ENCODE measurements at regions not wholly inside any gene's neighbourhood (a gene's known extent, or its start where the extent isn't known, plus 50 kb on each side); places are given as distances from the start of the nearest gene placed in this dataset.
"Not testable (repeated sequence)": the region's sequence is repeated elsewhere in the genome, so short reads cannot be mapped to it uniquely, and the experiment has no call there.

- DNase-seq (ENCODE audit: low read depth, low spot score) (no peak), ATAC-seq (no peak), FAIRE-seq (no peak)
- intact Hi-C loops (cut with micrococcal nuclease; ENCODE audit: unreplicated experiment) = no loop called here
- Histone ChIP-seq H3K4me2 (ENCODE audit: control insufficient read depth, insufficient read depth) (no peak overlapping the region), H3K27ac (ENCODE audit: control insufficient read depth, insufficient read depth) (no peak overlapping the region), H2AFZ (ENCODE audit: control insufficient read depth, low read depth, low read length) (no peak overlapping the region), H4K20me1 (ENCODE audit: control insufficient read depth, insufficient read depth) (no peaks in the 10 kb centered on the region; the same call in 1 of the 2 replicates), H3K27me3 (replicated peaks in 1 of 2; ENCODE audit: control insufficient read depth in 2 of 2, insufficient read depth in 2 of 2, low read length in 1 of 2) (peaks cover 0 to 2% of the 10 kb centered on the region in 2 experiments; a peak in 2 of 4 replicates), H3K36me3 (ENCODE audit: control insufficient read depth in 2 of 2, insufficient read depth in 2 of 2, low read length in 1 of 2) (no peaks in the 10 kb centered on the region), H3K4me3 (no peak overlapping the region), H3K4me1 (ENCODE audit: control insufficient read depth, insufficient read depth, low read length) (no peaks in the 10 kb centered on the region), H3K9ac (ENCODE audit: control insufficient read depth, insufficient read depth, low read length) (no peak overlapping the region), H3K9me3 (replicated peaks; ENCODE audit: control insufficient read depth, insufficient read depth, low read length) (no peaks in the 10 kb centered on the region; the same call in 1 of the 3 replicates), H3K79me2 (ENCODE audit: control insufficient read depth, insufficient read depth, low read length) (no peaks in the 10 kb centered on the region)
- ChIA-PET RAD21 (ENCODE audit: unreplicated experiment) (no interaction called here), POLR2A (no interaction called here), CTCF (interaction anchor here (0.9 to 1.2 kb wide), 2 partner anchors 13 to 17 kb away, joined by 3 read pairs; no protein-coding TSS in a partner anchor), SMC1A (ENCODE audit: uncharacterized antibody, unreplicated experiment) (interaction anchor here (0.6 kb wide), 1 partner anchor 27 kb away, joined by 3 read pairs; no protein-coding TSS in a partner anchor)
- no TSS peak for BruUV-seq (replicated peaks)
- in situ Hi-C loops (cut with MboI) = no loop called here
- WGBS (ENCODE audit: insufficient coverage, insufficient replicate concordance, low lambda C conversion rate, missing lambda C conversion rate) = 14% methylated on average over 2 of the region's 2 CpGs
- TF ChIP-seq SMC3 (IDR thresholded peaks at IDR 0.05; ENCODE audit: borderline replicate concordance, low read length) (no peak), PAX8 (IDR thresholded peaks at IDR 0.05) (no peak), ZNF622 (IDR thresholded peaks at IDR 0.05) (no peak), CEBPB (IDR thresholded peaks at IDR 0.05; ENCODE audit: borderline replicate concordance in 1 of 2, low read depth in 2 of 2, low read length in 2 of 2) (no peak), FOXK2 (IDR thresholded peaks at IDR 0.05) (no peak), CBX3 (IDR thresholded peaks at IDR 0.05; ENCODE audit: borderline replicate concordance, low read depth) (no peak), LARP7 (IDR thresholded peaks at IDR 0.05) (no peak), BCL3 (IDR thresholded peaks at IDR 0.05; ENCODE audit: borderline replicate concordance, insufficient read depth, low read depth, low read length, poor library complexity, severe bottlenecking) (no peak), BCL11A (IDR thresholded peaks at IDR 0.05; ENCODE audit: low read depth, low read length) (no peak), TAF1 (IDR thresholded peaks at IDR 0.05; ENCODE audit: borderline replicate concordance, low read depth, low read length) (no peak), SIN3A (IDR thresholded peaks at IDR 0.05; ENCODE audit: low read depth, low read length) (no peak), RUNX3 (IDR thresholded peaks at IDR 0.05; ENCODE audit: low read length) (no peak), CREB1 (IDR thresholded peaks at IDR 0.05; ENCODE audit: low read depth) (no peak), PKNOX1 (IDR thresholded peaks at IDR 0.05) (no peak), CHD1 (IDR thresholded peaks at IDR 0.05; ENCODE audit: low read depth, low read length) (no peak), GABPA (IDR thresholded peaks at IDR 0.05; ENCODE audit: low read depth) (no peak), RELA (IDR thresholded peaks at IDR 0.05; ENCODE audit: borderline replicate concordance, partially characterized antibody) (no peak), JUNB (IDR thresholded peaks at IDR 0.05) (no peak)
Observed at GRCh38 chrX:40526412-40526811, 54.4 kb upstream of the ATP6AP2 start.

- H4K20me1 ChIP-seq (ENCODE audit: control insufficient read depth, insufficient read depth); H3K27me3 ChIP-seq (replicated peaks in 1 of 2; ENCODE audit: control insufficient read depth in 2 of 2, insufficient read depth in 2 of 2, low read length in 1 of 2); FAIRE-seq; H3K9me3 ChIP-seq (replicated peaks; ENCODE audit: control insufficient read depth, insufficient read depth, low read length); H2AFZ ChIP-seq (ENCODE audit: control insufficient read depth, low read depth, low read length); SMC1A ChIA-PET (ENCODE audit: uncharacterized antibody, unreplicated experiment); H3K4me3 ChIP-seq; H3K27ac ChIP-seq (ENCODE audit: control insufficient read depth, insufficient read depth); H3K4me1 ChIP-seq (ENCODE audit: control insufficient read depth, insufficient read depth, low read length); H3K36me3 ChIP-seq (ENCODE audit: control insufficient read depth in 2 of 2, insufficient read depth in 2 of 2, low read length in 1 of 2); H3K79me2 ChIP-seq (ENCODE audit: control insufficient read depth, insufficient read depth, low read length); H3K4me2 ChIP-seq (ENCODE audit: control insufficient read depth, insufficient read depth); DNase-seq (ENCODE audit: low read depth, low spot score); BruUV-seq (replicated peaks); intact Hi-C loops (cut with micrococcal nuclease; ENCODE audit: unreplicated experiment); in situ Hi-C loops (cut with MboI); RAD21 ChIA-PET (ENCODE audit: unreplicated experiment); POLR2A ChIA-PET; H3K9ac ChIP-seq (ENCODE audit: control insufficient read depth, insufficient read depth, low read length); ATAC-seq: not testable (repeated sequence)
- 7% methylated on average over 1 of the region's 1 CpG for WGBS (ENCODE audit: insufficient coverage, insufficient replicate concordance, low lambda C conversion rate, missing lambda C conversion rate)
- CTCF ChIA-PET = interaction anchor here (0.9 kb wide), 1 partner anchor 14 kb away, joined by 3 read pairs; no protein-coding TSS in a partner anchor
Observed at GRCh38 chrX:40525901-40526300, 54.9 kb upstream of the ATP6AP2 start.
